T follicular helper cell (primary cell): ENCODE measurements at regions not wholly inside any gene's neighbourhood (a gene's known extent, or its start where the extent isn't known, plus 50 kb on each side); places are given as distances from the start of the nearest gene placed in this dataset.

ENCODE experiments used
- DNase-seq: peaks from one replicate; pipeline ENCODE4 v3.0.0-alpha.2; 2020; ENCODE audit warnings: low read depth

DNA sequence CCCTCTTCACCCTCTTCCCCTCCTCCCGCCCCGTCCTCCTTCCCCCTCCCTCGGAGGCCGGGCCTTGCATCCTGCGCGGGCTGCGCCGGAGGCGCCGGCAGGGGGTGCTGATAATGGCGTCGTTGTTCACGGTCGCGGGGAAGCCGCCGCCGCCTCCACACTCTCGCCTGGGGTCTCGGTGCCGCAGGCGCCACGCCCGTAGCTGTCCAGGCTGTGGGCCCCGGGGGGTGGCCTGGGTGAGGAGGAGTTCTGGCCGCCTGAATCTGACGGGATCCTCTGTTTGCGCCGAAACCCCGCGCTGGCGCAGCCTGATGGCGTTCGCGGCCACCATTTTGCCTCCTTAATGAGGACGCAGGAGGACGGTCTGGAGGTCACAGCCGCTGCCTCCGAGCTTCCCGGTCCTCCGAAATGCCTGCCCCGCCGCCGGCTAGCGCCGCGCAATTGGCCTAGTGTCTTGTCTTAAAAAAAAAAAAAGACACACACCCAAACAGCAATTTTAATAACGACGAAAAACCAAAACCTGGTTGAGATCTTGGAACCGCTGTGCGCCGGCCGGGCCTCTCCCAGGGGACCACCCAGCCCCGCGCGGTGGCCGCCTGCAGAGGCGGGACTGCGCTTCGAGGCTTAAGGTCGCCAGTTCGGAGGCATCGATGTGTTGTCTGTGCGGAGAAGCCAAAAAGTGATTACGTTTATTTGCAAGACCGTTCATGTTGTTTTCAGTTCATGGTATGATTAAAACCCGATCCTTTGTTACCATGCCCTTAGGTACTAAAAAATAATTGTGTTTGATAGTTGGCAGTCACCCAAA, 106.6 kb upstream of the HNRNPU start:
- DNase-seq = peak; percentile 91

GRCh38 chr1:244970236-244970743, 105.9 kb upstream of the HNRNPU start:
- DNase-seq = no peak

DNA sequence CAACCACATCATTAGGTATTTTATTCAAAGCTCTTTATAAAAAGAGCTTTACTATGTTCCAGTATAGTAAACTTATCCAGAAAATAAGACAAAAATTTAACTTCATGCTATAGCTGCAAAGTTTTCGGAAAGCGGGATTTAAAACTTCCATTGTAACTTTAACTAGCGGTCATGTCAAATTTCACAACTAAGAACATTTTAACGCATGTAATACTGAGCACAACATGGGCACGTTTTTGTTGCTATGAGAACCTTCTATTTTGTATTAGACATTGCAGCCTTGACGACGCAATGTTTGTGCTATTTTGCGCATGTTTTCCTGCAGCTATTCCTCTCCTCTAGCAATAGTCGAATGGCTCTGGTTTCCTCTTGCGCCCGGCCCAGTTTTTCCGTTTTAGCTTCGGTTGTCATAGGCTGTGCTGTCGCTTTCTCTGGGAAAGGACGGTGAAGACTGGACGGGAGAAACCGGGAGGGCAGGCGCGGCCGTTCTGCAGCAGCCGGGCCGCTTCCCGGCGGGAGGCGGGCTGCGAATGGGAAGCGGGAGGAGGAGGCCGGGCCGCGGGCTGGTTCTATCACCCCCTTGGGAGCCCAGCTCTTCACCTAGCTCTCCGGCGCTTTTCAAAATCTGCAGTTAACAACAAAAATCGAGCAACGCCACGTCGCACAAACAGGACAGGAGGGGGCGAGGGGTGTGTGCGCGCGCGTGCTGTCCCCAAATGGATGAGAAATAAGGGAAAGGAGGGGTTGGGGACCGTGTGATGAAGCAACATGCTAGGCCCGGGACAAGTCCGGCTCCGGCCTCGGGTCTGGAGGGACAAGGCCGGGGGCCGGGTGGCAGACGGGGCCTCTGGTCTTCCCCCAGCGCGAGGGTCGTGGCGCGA, 105.3 kb upstream of the HNRNPU start:
- peak; percentile 71 for DNase-seq

DNA sequence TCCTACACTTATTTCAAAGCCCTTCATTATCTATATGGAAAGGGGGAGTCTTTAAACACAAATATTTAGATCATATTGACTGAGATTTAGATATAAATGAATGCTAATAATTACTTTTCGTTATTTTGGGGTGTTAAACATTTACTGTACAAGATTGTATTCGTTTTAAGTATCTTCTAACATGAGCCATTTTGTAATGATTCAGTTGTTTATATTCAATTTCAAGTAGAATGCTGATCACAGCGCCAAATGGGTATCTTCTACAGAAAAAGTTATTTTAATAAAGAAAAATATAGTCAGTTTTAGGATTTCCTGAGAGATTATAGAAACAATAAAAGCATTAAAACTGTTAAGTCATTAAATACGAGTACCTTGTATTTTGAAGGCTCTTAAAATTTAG, 104.5 kb upstream of the HNRNPU start:
- DNase-seq = no peak

- DNase-seq = no peak
Measured at GRCh38 chr1:244968471-244968871, 104.1 kb upstream of the HNRNPU start.

DNA sequence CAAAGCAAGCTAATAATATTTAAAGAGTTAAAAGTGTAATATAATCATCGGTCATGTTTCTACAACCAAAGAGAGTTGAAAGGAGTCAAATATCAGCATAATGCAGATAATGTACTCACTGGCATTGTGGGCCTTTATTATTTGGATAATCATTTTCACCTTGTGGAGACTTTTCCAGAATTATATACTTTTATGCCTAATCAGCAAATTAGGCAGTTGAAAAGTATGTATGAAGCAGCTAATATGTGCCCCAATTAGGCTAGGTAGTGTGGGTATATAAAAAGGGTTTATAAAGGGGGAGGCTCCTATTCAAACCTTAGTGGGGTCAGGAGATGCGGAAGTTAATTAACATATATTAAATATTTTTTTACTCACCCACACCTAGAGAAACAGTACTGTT, 102.8 kb upstream of the HNRNPU start:
- DNase-seq = no peak

GRCh38 chr1:244965185-244966030, 101.1 kb upstream of the HNRNPU start:
- DNase-seq = no peak

DNA sequence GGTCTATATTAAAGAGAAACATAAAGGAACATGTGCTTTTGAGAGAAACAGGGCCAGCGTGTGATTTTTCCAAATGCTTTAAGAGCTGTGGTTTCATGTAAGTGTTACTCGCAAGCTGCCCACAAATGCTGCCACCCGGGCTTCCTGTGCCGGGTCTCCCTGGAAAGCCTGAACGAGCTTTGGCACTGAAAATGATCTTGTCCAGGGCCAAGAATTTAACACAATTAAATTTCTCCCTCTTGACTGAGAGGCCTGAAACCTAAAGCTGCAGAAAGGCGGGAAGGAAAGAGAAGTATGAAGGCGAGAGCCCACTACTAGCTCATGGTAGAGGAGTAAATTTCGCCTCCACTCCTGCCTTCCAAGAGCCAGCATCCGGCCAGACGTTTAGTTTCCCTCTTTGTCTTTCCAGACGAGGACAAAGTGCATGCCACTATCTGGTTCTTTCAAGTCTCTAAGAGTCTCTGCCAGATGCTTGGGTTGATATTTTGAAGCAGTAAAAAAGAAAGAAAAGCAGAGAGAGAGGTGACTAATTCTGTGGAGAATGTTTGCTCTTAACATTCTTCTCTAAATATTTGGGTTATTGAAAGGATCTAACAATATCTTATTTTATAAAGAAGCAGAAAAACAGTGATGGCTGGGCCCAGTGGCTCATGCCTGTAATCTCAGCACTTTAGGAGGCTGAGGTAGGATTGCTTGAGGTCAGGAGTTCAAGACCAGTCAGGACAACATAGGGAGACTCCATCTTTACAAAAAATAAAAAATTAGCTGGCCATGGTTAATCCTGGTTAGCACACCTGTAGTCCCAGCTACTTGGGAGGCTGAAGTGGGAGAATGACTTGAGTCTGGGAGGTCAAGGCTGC, 100.0 kb upstream of the HNRNPU start:
- DNase-seq = no peak

DNA sequence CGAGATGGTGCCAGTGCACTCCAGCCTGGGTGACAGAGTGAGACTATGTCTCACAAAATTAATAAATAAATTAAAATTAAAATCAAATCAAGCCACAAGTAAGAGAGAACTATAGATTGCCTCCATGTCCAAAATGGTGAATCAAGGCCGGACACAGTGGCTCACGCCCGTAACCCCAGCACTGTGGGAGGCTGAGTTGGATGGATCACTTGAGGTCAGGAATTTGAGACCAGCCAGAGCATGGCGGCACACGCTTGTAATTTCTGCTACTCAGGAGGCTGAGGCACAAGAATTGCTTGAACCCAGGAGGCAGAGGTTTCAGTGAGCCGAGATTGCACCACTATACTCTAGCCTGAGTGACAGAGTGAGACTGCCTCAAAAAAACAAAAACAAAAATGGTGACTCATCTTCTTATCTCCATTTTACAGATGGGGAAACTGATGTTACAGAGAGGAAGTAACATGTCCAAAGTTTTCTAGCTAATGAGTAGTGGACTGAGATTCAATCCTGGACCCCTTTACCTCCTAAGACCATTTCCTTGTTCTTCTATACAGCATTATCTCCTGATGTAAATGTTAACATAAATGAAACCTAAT, 99.0 kb upstream of the HNRNPU start:
- no peak for DNase-seq

GRCh38 chr1:244962130-244962529, 97.8 kb upstream of the HNRNPU start:
- no peak for DNase-seq

- no peak for DNase-seq
Measured at GRCh38 chr1:244960904-244961303, 96.6 kb upstream of the HNRNPU start.

DNA sequence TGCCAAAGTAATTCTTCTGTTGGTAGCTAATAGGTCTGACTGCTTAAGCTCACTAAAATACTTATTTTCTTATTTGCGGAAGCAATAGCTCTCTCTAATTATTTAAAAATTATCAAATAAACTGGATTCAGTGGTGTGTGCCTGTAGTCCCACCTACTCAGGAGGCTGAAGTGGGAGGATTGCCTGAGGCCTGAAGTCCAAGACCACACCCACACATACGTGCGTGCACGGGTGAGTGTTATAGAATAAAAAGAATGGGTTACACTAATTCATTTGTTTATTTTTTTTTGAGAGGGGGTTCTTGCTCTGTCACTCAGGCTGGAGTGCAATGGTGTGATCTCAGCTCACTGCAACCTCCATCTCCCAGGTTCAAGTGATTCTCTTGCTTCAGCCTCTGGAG, 94.2 kb upstream of the HNRNPU start:
- DNase-seq = no peak

GRCh38 chr1:244957525-244957924, 93.2 kb upstream of the HNRNPU start:
- no peak for DNase-seq

GRCh38 chr1:244957122-244957521, 92.8 kb upstream of the HNRNPU start:
- no peak for DNase-seq

DNA sequence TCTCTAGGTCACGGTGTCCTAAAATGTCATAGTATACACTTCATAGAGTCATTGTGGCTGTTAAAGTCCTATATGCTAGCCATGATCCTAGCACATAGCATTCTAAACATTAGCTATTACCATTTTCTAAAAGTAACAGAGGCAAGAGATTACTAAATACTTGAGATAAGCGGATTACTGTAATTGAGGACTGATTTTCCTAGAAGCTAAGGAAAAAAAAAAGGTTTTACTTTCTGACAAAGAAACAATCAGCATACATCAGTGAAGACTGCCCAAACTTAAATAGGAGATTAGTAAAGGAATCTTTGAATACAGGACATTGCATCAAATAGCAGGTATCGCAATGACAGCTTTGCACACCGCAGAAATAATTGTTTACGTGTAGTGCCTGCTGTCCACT, 91.3 kb upstream of the HNRNPU start:
- no peak for DNase-seq

GRCh38 chr1:244954359-244954758, 90.0 kb upstream of the HNRNPU start:
- DNase-seq = no peak

DNA sequence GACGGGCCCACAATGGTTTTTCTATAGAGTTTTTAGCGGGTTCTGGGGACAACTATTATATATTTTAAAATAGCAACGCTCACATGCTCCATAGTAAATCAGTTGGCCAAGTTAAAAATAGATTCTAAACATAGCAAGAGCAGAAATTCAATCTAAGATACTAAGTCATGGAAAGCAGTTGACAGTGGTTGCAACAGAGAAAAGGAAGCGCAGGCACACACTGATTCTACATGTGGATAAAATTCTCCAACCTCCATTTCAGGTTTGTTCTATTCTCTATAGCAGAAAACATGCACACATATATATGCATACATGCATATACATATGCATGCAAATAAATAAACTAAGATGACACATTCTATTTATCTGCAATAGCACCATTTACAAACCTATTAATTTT, 89.6 kb upstream of the HNRNPU start:
- no peak for DNase-seq

DNA sequence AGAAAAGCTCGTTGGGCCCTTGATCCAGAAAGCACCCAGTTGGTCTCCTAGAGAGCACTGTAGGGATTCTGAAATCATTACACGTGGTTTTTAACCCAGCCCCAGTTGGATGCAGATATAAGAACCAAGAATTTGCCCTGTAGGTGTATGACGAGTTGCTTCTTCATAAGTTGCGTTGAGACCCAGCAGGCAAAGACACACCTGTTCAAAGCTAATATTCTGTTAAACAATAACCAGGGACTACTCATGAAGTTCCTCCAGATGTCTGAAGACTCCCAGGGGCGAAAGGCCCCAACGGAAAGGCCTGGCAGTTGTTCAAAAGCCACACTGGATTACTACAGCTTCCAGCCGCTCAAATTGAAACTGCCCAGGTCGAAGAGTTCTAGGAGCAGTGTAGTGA, 88.6 kb upstream of the HNRNPU start:
- DNase-seq = no peak

- no peak for DNase-seq
Measured at GRCh38 chr1:244952280-244952933, 88.1 kb upstream of the HNRNPU start.

DNA sequence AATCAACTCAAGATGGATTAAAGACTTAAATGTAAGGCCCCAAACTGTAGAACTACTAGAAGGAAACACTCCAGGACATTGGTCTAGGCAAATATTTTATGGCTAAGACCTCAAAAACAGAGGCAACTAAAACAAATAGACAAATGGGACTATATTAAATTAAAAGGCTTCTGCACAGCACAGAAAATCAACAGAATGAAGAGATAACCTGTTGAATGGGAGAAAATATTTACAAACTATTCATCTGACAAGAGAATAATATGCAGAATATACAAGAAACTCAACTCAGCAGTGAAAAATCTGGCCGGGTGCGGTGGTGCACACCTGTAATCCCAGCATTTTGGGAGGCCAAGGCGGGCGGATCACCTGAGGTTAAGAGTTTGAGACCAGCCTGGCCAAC, 84.1 kb upstream of the HNRNPU start:
- no peak for DNase-seq
